H9 (cell line): ENCODE measurements at regions not wholly inside any gene's neighbourhood (a gene's known extent, or its start where the extent isn't known, plus 50 kb on each side); places are given as distances from the start of the nearest gene placed in this dataset.

Experiments used
- DNase-seq: peaks from one replicate; pipeline ENCODE4 v3.0.0-alpha.2; 2017
- H2AFZ ChIP-seq: one replicate; pipeline ENCODE4 v1.6.1; 2013; ENCODE audit warnings: mild to moderate bottlenecking, low read length, control low read depth, moderate library complexity
- H2AK5ac ChIP-seq: 2 replicates; pipeline ENCODE4 v1.6.1; 2013; ENCODE audit warnings: low read length, control low read depth, mixed read lengths; ENCODE audit not compliant: insufficient read length
- H2BK120ac ChIP-seq: one replicate; pipeline ENCODE4 v1.6.1; 2013; ENCODE audit warnings: low read depth, mild to moderate bottlenecking, low read length, control low read depth, inconsistent platforms; ENCODE audit not compliant: poor library complexity, severe bottlenecking
- H2BK12ac ChIP-seq: 2 replicates; pipeline ENCODE4 v1.6.1; 2013; ENCODE audit warnings: low read length, control low read depth, mixed read lengths, low read depth; ENCODE audit not compliant: insufficient read length
- H2BK15ac ChIP-seq: 2 replicates; pipeline ENCODE4 v1.6.1; 2013; ENCODE audit warnings: low read depth, low read length, control low read depth
- H2BK20ac ChIP-seq: one replicate; pipeline ENCODE4 v1.6.1; 2013; ENCODE audit warnings: low read depth, mild to moderate bottlenecking, low read length, control low read depth, inconsistent platforms; ENCODE audit not compliant: poor library complexity, severe bottlenecking
- H2BK5ac ChIP-seq: 2 replicates; pipeline ENCODE4 v1.6.1; 2013; ENCODE audit warnings: low read length, control low read depth, mixed read lengths; ENCODE audit not compliant: insufficient read length
- H3K14ac ChIP-seq: 2 replicates; pipeline ENCODE4 v1.6.1; 2013; ENCODE audit warnings: low read length, control low read depth; ENCODE audit not compliant: insufficient read depth
- H3K18ac ChIP-seq: 2 replicates; pipeline ENCODE4 v1.6.1; 2013; ENCODE audit warnings: low read depth, mild to moderate bottlenecking, mixed read lengths, low read length, control low read depth; ENCODE audit not compliant: insufficient read length
- H3K23ac ChIP-seq: 2 replicates; pipeline ENCODE4 v1.6.1; 2013; ENCODE audit warnings: low read length, control low read depth, mixed read lengths, low read depth; ENCODE audit not compliant: insufficient read length
- H3K23me2 ChIP-seq: 2 replicates; pipeline ENCODE4 v1.6.1; 2013; ENCODE audit warnings: low read depth, mild to moderate bottlenecking, mixed read lengths, low read length, control low read depth; ENCODE audit not compliant: insufficient read length, poor library complexity, severe bottlenecking
- H3K27ac ChIP-seq: 2 replicates; pipeline ENCODE4 v1.5.1; 2013; ENCODE audit warnings: low read length, control low read depth, mixed read lengths, low read depth; ENCODE audit not compliant: insufficient read length
- H3K27me3 ChIP-seq: 2 replicates; pipeline ENCODE4 v1.6.1; 2013; ENCODE audit warnings: low read length, control low read depth, inconsistent platforms; ENCODE audit not compliant: insufficient read depth
- H3K4ac ChIP-seq: 2 replicates; pipeline ENCODE4 v1.6.1; 2013; ENCODE audit warnings: low read depth, mild to moderate bottlenecking, control low read depth, inconsistent platforms, low read length, moderate library complexity
- H3K4me1 ChIP-seq: 2 replicates; pipeline ENCODE4 v1.6.1; 2013; ENCODE audit warnings: low read length, control low read depth, inconsistent platforms; ENCODE audit not compliant: insufficient read depth
- H3K4me2 ChIP-seq: 2 replicates; pipeline ENCODE4 v1.6.1; 2013; ENCODE audit warnings: low read length, control low read depth, mixed read lengths; ENCODE audit not compliant: insufficient read length, insufficient read depth
- H3K56ac ChIP-seq: 2 replicates; pipeline ENCODE4 v1.6.1; 2013; ENCODE audit warnings: low read depth, mild to moderate bottlenecking, mixed read lengths, low read length, control low read depth; ENCODE audit not compliant: insufficient read length
- H3K79me1 ChIP-seq: 2 replicates; pipeline ENCODE4 v1.6.1; 2013; ENCODE audit warnings: low read depth, mild to moderate bottlenecking, moderate library complexity, low read length, control low read depth, inconsistent platforms; ENCODE audit not compliant: insufficient read depth, poor library complexity, severe bottlenecking
- H3K79me2 ChIP-seq: 2 replicates; pipeline ENCODE4 v1.6.1; 2013; ENCODE audit warnings: low read length, control low read depth, inconsistent platforms; ENCODE audit not compliant: insufficient read depth
- H3K9ac ChIP-seq: 2 replicates; pipeline ENCODE4 v1.6.1; 2013; ENCODE audit warnings: low read length, control low read depth, mixed read lengths; ENCODE audit not compliant: insufficient read length; ENCODE audit errors: extremely low read depth
- H3K9me3 ChIP-seq: one replicate; pipeline ENCODE4 v1.6.1; 2013; ENCODE audit warnings: low read depth, low read length, inconsistent platforms; ENCODE audit not compliant: control insufficient read depth
- H3T11ph ChIP-seq: one replicate; pipeline ENCODE4 v1.6.1; 2013; ENCODE audit warnings: mild to moderate bottlenecking, low read length, control low read depth, inconsistent platforms
- H4K20me1 ChIP-seq: one replicate; pipeline ENCODE4 v1.6.1; 2013; ENCODE audit not compliant: control insufficient read depth, insufficient read length, insufficient read depth
- H4K5ac ChIP-seq: 2 replicates; pipeline ENCODE4 v1.6.1; 2013; ENCODE audit warnings: low read depth, mild to moderate bottlenecking, mixed read lengths, low read length, control low read depth; ENCODE audit not compliant: insufficient read length
- H4K8ac ChIP-seq: replicated peaks from 2 replicates; pipeline ENCODE4 v1.6.1; 2013; ENCODE audit warnings: low read length, control low read depth, mixed read lengths, low read depth; ENCODE audit not compliant: insufficient read length
- H4K91ac ChIP-seq: 2 replicates; pipeline ENCODE4 v1.6.1; 2013; ENCODE audit warnings: low read depth, mild to moderate bottlenecking, moderate library complexity, mixed read lengths, low read length, control low read depth; ENCODE audit not compliant: insufficient read length
- H3K27ac Mint-ChIP-seq, 3 experiments: 2 replicates in 2 of 3; 3 replicates in 1 of 3; pipeline ENCODE4 v1.8.0; 2020 to 2021; ENCODE audit warnings: mixed read lengths in 3 of 3, mild to moderate bottlenecking in 1 of 3, moderate library complexity in 1 of 3
- H3K27me3 Mint-ChIP-seq: 2 replicates; pipeline ENCODE4 v1.8.0; 2021; ENCODE audit warnings: low read depth, mild to moderate bottlenecking, moderate library complexity, mixed read lengths
- H3K36me3 Mint-ChIP-seq, 3 experiments: 2 replicates in 2 of 3; 3 replicates in 1 of 3; pipeline ENCODE4 v1.8.0; 2020 to 2021; ENCODE audit warnings: low read depth in 3 of 3, mixed read lengths in 3 of 3; ENCODE audit not compliant: insufficient read depth in 1 of 3
- H3K4me1 Mint-ChIP-seq, 2 experiments: 2 replicates each; pipeline ENCODE4 v1.8.0; 2020; ENCODE audit warnings: mixed read lengths in 2 of 2
- H3K4me3 Mint-ChIP-seq, 2 experiments: 2 replicates in 1 of 2; 3 replicates in 1 of 2; pipeline ENCODE4 v1.8.0; 2020 to 2021; ENCODE audit warnings: mild to moderate bottlenecking in 2 of 2, mixed read lengths in 2 of 2, moderate library complexity in 1 of 2
- H3K9me3 Mint-ChIP-seq, 2 experiments: 2 replicates in 1 of 2; 3 replicates in 1 of 2; pipeline ENCODE4 v1.8.0; 2020; ENCODE audit warnings: mild to moderate bottlenecking in 2 of 2, mixed read lengths in 2 of 2, moderate library complexity in 1 of 2
- CTCF ChIP-seq: fragments of 200-600 bp; sonication (generic); conservative IDR thresholded peaks from 3 replicates; pipeline ENCODE4 v1.8.0; 2021; ENCODE audit warnings: antibody characterized with exemption, mild to moderate bottlenecking
- WGBS: extraction: QIAGEN DNeasy Blood & Tissue Kit; methylation state at CpG from one replicate; pipeline ENCODE4 v1.1.7; 2013; ENCODE audit warnings: missing lambda C conversion rate, low lambda C conversion rate, mixed read lengths; ENCODE audit not compliant: insufficient read length; ENCODE audit errors: extremely low coverage; 5-methylcytosine and 5-hydroxymethylcytosine counted together

- Histone ChIP-seq H4K91ac (no peak overlapping the region), H3K27ac (no peak overlapping the region), H3K4me2 (no peak overlapping the region), H4K8ac (no peak overlapping the region), H4K5ac (no peak overlapping the region), H3K27me3 (no peaks in the 10 kb centered on the region), H3K14ac (no peak overlapping the region), H3K4ac (no peak overlapping the region), H2BK5ac (no peak overlapping the region), H3K79me2 (no peaks in the 10 kb centered on the region), H3K18ac (no peak overlapping the region), H3K9me3 (no peaks in the 10 kb centered on the region), H2BK12ac (no peak overlapping the region), H4K20me1 (no peaks in the 10 kb centered on the region), H2BK120ac (no peak overlapping the region), H3K4me1 (no peaks in the 10 kb centered on the region), H3K56ac (no peak overlapping the region), H2AFZ (peak overlapping the region; percentile 46), H3K79me1 (no peaks in the 10 kb centered on the region), H3K23ac (no peak overlapping the region), H2AK5ac (no peak overlapping the region), H3T11ph (no peak overlapping the region), H2BK20ac (no peak overlapping the region), H2BK15ac (no peak overlapping the region), H3K23me2 (no peaks in the 10 kb centered on the region), H3K9ac (no peak overlapping the region)
- peaks cover 19 to 21% of the 10 kb centered on the region in 2 experiments for H3K4me1 Mint-ChIP-seq
- H3K27me3 Mint-ChIP-seq: peaks cover 16% of the 10 kb centered on the region
- no peak for DNase-seq
- no peak overlapping the region for H3K27ac Mint-ChIP-seq
- H3K36me3 Mint-ChIP-seq: no peaks in the 10 kb centered on the region
- no CpG with 5 or more reads among the region's 10 CpGs for WGBS
- peaks cover 6% of the 10 kb centered on the region in 2 experiments; a peak in 4 of 5 replicates for H3K9me3 Mint-ChIP-seq
- no peak for TF ChIP-seq CTCF
- no peak overlapping the region for H3K4me3 Mint-ChIP-seq
These were observed 152.7 kb downstream of the SOX9 start for GRCh38 chr17:72273289-72274056.
